ENCODE measurements at regions not wholly inside any gene's neighbourhood (a gene's known extent, or its start where the extent isn't known, plus 50 kb on each side); places are given as distances from the start of the nearest gene placed in this dataset.

- Histone ChIP-seq H3K9me3 (replicated peaks; ENCODE audit: control insufficient read depth, low read depth, low read length) (no peaks in the 10 kb centered on the region), H3K27ac (ENCODE audit: low read length) (no peak overlapping the region), H3K4me3 (ENCODE audit: low read length) (no peak overlapping the region), H3K27me3 (ENCODE audit: control insufficient read depth, insufficient read depth, low read length) (no peaks in the 10 kb centered on the region), H3K36me3 (ENCODE audit: control insufficient read depth, insufficient read depth, low read length) (no peaks in the 10 kb centered on the region), H3K4me1 (ENCODE audit: control insufficient read depth, insufficient read depth, low read length) (no peaks in the 10 kb centered on the region)
- DNase-seq: no peak
Observed at GRCh38 chr12:77606348-77606747, 224.3 kb upstream of the NAV3 start.

DNA sequence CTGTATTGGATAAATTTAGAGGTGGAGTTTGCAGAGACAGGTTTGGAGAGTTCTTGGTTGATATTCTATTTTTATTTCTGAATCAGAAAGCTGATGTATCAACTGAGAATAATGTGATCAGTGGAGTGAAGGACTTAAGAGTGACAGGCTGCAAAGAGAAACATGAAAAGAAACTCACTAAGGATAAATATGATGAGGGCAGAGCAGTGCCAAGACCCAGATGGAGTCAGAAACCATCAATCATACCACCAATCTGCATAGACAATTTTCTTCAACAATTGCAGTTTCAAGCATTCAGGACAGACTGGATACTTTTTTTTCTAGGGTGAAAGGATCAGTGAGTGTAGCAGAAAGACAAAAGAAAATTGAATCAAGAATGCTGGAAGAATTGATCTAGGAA lies 226.7 kb upstream of the NAV3 start:
- Histone ChIP-seq H3K27ac (ENCODE audit: low read length) (no peak overlapping the region), H3K36me3 (ENCODE audit: control insufficient read depth, insufficient read depth, low read length) (no peaks in the 10 kb centered on the region), H3K27me3 (ENCODE audit: control insufficient read depth, insufficient read depth, low read length) (no peaks in the 10 kb centered on the region), H3K9me3 (replicated peaks; ENCODE audit: control insufficient read depth, low read depth, low read length) (no peaks in the 10 kb centered on the region), H3K4me1 (ENCODE audit: control insufficient read depth, insufficient read depth, low read length) (no peaks in the 10 kb centered on the region), H3K4me3 (ENCODE audit: low read length) (no peak overlapping the region)
- DNase-seq: no peak

DNA sequence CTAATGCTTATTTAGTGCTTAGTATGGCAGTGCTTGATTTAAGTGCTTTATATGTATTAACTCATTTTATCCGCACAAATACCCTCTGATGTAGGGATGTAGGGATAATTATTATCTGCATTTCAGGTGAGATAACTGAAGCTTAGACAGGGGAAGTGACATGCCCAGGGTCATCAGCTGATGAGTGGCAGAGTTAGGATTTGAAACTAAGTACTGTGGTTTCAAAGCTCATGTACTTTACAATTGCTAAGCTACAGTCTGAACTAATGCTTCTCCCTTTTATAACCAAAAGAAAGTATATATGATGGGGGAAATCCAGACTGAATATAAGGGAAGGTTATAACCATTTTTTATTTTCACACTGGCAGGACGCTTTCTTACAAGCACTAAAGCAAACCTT lies 229.6 kb upstream of the NAV3 start:
- Histone ChIP-seq H3K9me3 (replicated peaks; ENCODE audit: control insufficient read depth, low read depth, low read length) (no peaks in the 10 kb centered on the region), H3K27me3 (ENCODE audit: control insufficient read depth, insufficient read depth, low read length) (no peaks in the 10 kb centered on the region), H3K36me3 (ENCODE audit: control insufficient read depth, insufficient read depth, low read length) (no peaks in the 10 kb centered on the region), H3K4me1 (ENCODE audit: control insufficient read depth, insufficient read depth, low read length) (no peaks in the 10 kb centered on the region), H3K27ac (ENCODE audit: low read length) (no peak overlapping the region), H3K4me3 (ENCODE audit: low read length) (no peak overlapping the region)
- no peak for DNase-seq
- WGBS (ENCODE audit: insufficient coverage): no CpG with 5 or more reads among the region's 2 CpGs

DNA sequence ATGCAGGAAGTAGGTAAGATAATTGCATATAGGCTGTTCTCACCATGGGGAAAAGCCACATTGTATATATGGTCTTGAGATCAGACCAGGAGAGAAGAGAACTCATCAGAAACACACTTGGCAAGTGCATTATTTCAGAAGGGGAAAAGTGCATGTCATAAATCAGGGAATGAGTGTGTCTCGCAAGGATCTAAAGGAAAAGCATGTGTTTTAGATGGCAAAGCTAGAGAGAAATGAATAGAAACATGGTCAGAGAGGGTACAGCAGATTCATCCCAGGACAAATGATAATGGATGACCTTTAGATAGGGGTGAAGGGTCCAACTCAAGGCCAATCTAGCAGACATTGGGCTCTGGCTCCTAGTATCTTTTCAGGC lies 230.2 kb upstream of the NAV3 start:
- no peaks in the 10 kb centered on the region for H3K36me3 ChIP-seq (ENCODE audit: control insufficient read depth, insufficient read depth, low read length)
- no peaks in the 10 kb centered on the region for H3K27me3 ChIP-seq (ENCODE audit: control insufficient read depth, insufficient read depth, low read length)
- no peaks in the 10 kb centered on the region for H3K9me3 ChIP-seq (replicated peaks; ENCODE audit: control insufficient read depth, low read depth, low read length)
- WGBS (ENCODE audit: insufficient coverage): 83% methylated on average over 1 of the region's 1 CpG
- no peak overlapping the region for H3K4me3 ChIP-seq (ENCODE audit: low read length)
- no peak overlapping the region for H3K27ac ChIP-seq (ENCODE audit: low read length)
- DNase-seq: no peak
- no peaks in the 10 kb centered on the region for H3K4me1 ChIP-seq (ENCODE audit: control insufficient read depth, insufficient read depth, low read length)

- no peaks in the 10 kb centered on the region for H3K9me3 ChIP-seq (replicated peaks; ENCODE audit: control insufficient read depth, low read depth, low read length)
- H3K4me3 ChIP-seq (ENCODE audit: low read length): no peak overlapping the region
- DNase-seq: no peak
- no peaks in the 10 kb centered on the region for H3K27me3 ChIP-seq (ENCODE audit: control insufficient read depth, insufficient read depth, low read length)
- H3K36me3 ChIP-seq (ENCODE audit: control insufficient read depth, insufficient read depth, low read length): no peaks in the 10 kb centered on the region
- H3K27ac ChIP-seq (ENCODE audit: low read length): no peak overlapping the region
- no peaks in the 10 kb centered on the region for H3K4me1 ChIP-seq (ENCODE audit: control insufficient read depth, insufficient read depth, low read length)
Observed at GRCh38 chr12:77599782-77600467, 230.8 kb upstream of the NAV3 start.

- peak; percentile 53 for DNase-seq
- H3K4me1 ChIP-seq (ENCODE audit: control insufficient read depth, insufficient read depth, low read length): no peaks in the 10 kb centered on the region
- H3K9me3 ChIP-seq (replicated peaks; ENCODE audit: control insufficient read depth, low read depth, low read length): no peaks in the 10 kb centered on the region
- H3K36me3 ChIP-seq (ENCODE audit: control insufficient read depth, insufficient read depth, low read length): no peaks in the 10 kb centered on the region
- H3K27me3 ChIP-seq (ENCODE audit: control insufficient read depth, insufficient read depth, low read length): no peaks in the 10 kb centered on the region
- no peak overlapping the region for H3K4me3 ChIP-seq (ENCODE audit: low read length)
- no CpG with 5 or more reads among the region's 3 CpGs for WGBS (ENCODE audit: insufficient coverage)
- no peak overlapping the region for H3K27ac ChIP-seq (ENCODE audit: low read length)
Observed at GRCh38 chr12:77594366-77594765, 236.3 kb upstream of the NAV3 start.

DNA sequence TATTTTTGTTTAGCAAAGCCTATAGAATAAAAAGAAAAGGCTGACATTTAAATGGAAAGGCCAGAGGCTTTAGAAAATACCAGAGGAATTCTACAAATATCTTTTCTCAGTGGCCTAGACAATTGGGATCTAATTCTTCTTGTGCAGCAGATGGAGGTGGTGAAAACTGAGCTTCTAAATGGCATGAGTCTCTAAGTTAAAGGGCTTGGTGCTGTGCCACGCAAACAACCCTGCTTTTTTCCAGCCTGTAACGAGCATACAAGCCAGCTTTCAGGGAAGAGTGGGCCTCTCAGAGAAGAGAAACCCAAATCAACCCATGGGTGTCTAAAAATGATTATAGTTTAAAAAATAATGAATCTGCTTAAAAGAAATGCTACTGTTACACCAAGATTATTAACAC lies 237.9 kb upstream of the NAV3 start:
- H3K4me1 ChIP-seq (ENCODE audit: control insufficient read depth, insufficient read depth, low read length): no peaks in the 10 kb centered on the region
- no peak overlapping the region for H3K27ac ChIP-seq (ENCODE audit: low read length)
- H3K4me3 ChIP-seq (ENCODE audit: low read length): no peak overlapping the region
- no peaks in the 10 kb centered on the region for H3K9me3 ChIP-seq (replicated peaks; ENCODE audit: control insufficient read depth, low read depth, low read length)
- whole genome bisulfite sequencing (ENCODE audit: insufficient coverage): no CpG with 5 or more reads among the region's 2 CpGs
- DNase-seq: peak; percentile 44
- no peaks in the 10 kb centered on the region for H3K27me3 ChIP-seq (ENCODE audit: control insufficient read depth, insufficient read depth, low read length)
- H3K36me3 ChIP-seq (ENCODE audit: control insufficient read depth, insufficient read depth, low read length): no peaks in the 10 kb centered on the region

- peak; percentile 49 for DNase-seq
- Histone ChIP-seq H3K27me3 (ENCODE audit: control insufficient read depth, insufficient read depth, low read length) (no peaks in the 10 kb centered on the region), H3K4me3 (ENCODE audit: low read length) (no peak overlapping the region), H3K27ac (ENCODE audit: low read length) (no peak overlapping the region), H3K9me3 (replicated peaks; ENCODE audit: control insufficient read depth, low read depth, low read length) (no peaks in the 10 kb centered on the region), H3K4me1 (ENCODE audit: control insufficient read depth, insufficient read depth, low read length) (no peaks in the 10 kb centered on the region), H3K36me3 (ENCODE audit: control insufficient read depth, insufficient read depth, low read length) (no peaks in the 10 kb centered on the region)
- WGBS (ENCODE audit: insufficient coverage): 71% methylated on average over 3 of the region's 9 CpGs
Observed at GRCh38 chr12:77591959-77592743, 238.5 kb upstream of the NAV3 start.

DNA sequence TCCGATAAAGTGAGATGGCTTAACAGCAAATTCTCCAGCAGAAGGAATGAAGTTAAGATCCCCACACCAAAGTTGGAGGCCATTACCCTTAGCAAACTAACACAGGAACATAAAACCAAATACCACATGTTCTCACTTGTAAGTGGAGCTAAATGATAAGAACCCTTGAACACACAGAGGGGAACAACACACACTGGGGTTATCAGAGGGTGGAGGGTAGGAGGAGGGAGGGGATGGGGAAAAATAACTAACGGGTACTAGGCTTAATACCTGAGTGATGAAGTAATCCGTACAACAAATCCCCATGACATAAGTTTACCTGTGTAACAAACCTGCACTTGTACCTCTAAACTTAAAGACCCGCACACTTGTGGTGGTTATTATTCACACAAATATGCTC lies 240.4 kb upstream of the NAV3 start:
- Histone ChIP-seq H3K27ac (ENCODE audit: low read length) (no peak overlapping the region), H3K4me1 (ENCODE audit: control insufficient read depth, insufficient read depth, low read length) (no peaks in the 10 kb centered on the region), H3K4me3 (ENCODE audit: low read length) (no peak overlapping the region), H3K36me3 (ENCODE audit: control insufficient read depth, insufficient read depth, low read length) (no peaks in the 10 kb centered on the region), H3K27me3 (ENCODE audit: control insufficient read depth, insufficient read depth, low read length) (no peaks in the 10 kb centered on the region), H3K9me3 (replicated peaks; ENCODE audit: control insufficient read depth, low read depth, low read length) (no peaks in the 10 kb centered on the region)
- WGBS (ENCODE audit: insufficient coverage): no CpG with 5 or more reads among the region's 4 CpGs
- DNase-seq: no peak

GRCh38 chr12:77584860-77585259 lies 245.8 kb upstream of the NAV3 start:
- Histone ChIP-seq H3K4me3 (ENCODE audit: low read length) (no peak overlapping the region), H3K36me3 (ENCODE audit: control insufficient read depth, insufficient read depth, low read length) (no peaks in the 10 kb centered on the region), H3K27ac (ENCODE audit: low read length) (no peak overlapping the region), H3K27me3 (ENCODE audit: control insufficient read depth, insufficient read depth, low read length) (no peaks in the 10 kb centered on the region), H3K9me3 (replicated peaks; ENCODE audit: control insufficient read depth, low read depth, low read length) (no peaks in the 10 kb centered on the region), H3K4me1 (ENCODE audit: control insufficient read depth, insufficient read depth, low read length) (no peaks in the 10 kb centered on the region)
- DNase-seq: no peak
- WGBS (ENCODE audit: insufficient coverage): 100% methylated on average over 1 of the region's 3 CpGs

Data from muscle of leg (tissue), 3 donors.